PFSK-1 (cell line): ENCODE measurements at regions not wholly inside any gene's neighbourhood (a gene's known extent, or its start where the extent isn't known, plus 50 kb on each side); places are given as distances from the start of the nearest gene placed in this dataset.

Experiments
- FOXP2 ChIP-seq: optimal IDR thresholded peaks from 2 replicates; pipeline ENCODE3; 2011; ENCODE audit warnings: borderline replicate concordance, control low read depth, inconsistent platforms; ENCODE audit not compliant: insufficient read depth; ENCODE audit errors: extremely low read length, extremely low read depth
- POLR2AphosphoS5 ChIP-seq: IDR thresholded peaks from 2 replicates; pipeline ENCODE4 v1.6.1; 2012; ENCODE audit warnings: low read depth, mild to moderate bottlenecking, control low read depth, low read length, moderate library complexity
- SIN3A ChIP-seq: IDR thresholded peaks from 2 replicates; pipeline ENCODE4 v1.6.1; 2012; ENCODE audit warnings: mild to moderate bottlenecking, low read length, moderate library complexity, borderline replicate concordance; ENCODE audit not compliant: insufficient read depth
- TAF1 ChIP-seq: IDR thresholded peaks from 2 replicates; pipeline ENCODE4 v1.6.1; 2012; ENCODE audit warnings: low read length, control low read depth, borderline replicate concordance; ENCODE audit not compliant: insufficient read depth
- TF ChIP-seq, protein P1 (sequence below), 2 experiments: IDR thresholded peaks; 2 replicates each; pipeline versions ENCODE4 v1.6.1 to v1.8.0; 2011 to 2012; ENCODE audit warnings: low read depth in 2 of 2, low read length in 2 of 2, control low read depth in 1 of 2, inconsistent platforms in 1 of 2, mild to moderate bottlenecking in 1 of 2, moderate library complexity in 1 of 2; ENCODE audit not compliant: insufficient read depth in 1 of 2

DNA sequence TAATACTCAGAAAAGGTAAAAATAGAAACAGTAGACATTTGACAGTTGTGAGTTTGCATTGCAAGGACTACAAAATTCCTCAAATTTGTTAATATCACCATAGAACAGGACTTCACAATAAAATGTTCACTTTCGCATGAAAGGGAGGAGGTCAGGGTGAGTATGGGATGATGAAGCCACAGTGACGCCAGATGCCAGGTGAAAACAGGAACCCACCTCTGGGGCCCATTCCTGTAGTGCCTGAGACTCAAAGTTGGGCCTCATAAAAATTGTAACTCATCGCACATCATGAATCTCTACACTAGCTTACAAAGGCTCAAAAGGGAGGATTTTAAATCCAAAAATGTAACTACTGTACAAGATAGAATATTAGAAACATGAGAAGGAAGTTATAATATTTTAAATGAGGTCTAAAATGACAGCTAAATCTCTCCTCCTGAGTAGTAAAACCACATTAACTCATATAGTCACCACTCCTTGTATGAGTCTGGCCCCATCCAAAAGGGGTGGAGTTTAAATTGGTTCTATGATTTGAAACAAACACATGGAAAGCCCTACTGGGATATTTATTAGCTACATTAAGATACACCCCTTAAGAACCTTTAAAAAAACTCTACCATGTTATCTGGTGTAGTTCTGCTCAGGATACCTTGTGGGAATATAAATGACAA lies 93.7 kb downstream of the ETS2 start:
- TF ChIP-seq SIN3A (no peak), POLR2AphosphoS5 (no peak), FOXP2 (no peak), TAF1 (no peak)
- TF ChIP-seq, protein P1, sequence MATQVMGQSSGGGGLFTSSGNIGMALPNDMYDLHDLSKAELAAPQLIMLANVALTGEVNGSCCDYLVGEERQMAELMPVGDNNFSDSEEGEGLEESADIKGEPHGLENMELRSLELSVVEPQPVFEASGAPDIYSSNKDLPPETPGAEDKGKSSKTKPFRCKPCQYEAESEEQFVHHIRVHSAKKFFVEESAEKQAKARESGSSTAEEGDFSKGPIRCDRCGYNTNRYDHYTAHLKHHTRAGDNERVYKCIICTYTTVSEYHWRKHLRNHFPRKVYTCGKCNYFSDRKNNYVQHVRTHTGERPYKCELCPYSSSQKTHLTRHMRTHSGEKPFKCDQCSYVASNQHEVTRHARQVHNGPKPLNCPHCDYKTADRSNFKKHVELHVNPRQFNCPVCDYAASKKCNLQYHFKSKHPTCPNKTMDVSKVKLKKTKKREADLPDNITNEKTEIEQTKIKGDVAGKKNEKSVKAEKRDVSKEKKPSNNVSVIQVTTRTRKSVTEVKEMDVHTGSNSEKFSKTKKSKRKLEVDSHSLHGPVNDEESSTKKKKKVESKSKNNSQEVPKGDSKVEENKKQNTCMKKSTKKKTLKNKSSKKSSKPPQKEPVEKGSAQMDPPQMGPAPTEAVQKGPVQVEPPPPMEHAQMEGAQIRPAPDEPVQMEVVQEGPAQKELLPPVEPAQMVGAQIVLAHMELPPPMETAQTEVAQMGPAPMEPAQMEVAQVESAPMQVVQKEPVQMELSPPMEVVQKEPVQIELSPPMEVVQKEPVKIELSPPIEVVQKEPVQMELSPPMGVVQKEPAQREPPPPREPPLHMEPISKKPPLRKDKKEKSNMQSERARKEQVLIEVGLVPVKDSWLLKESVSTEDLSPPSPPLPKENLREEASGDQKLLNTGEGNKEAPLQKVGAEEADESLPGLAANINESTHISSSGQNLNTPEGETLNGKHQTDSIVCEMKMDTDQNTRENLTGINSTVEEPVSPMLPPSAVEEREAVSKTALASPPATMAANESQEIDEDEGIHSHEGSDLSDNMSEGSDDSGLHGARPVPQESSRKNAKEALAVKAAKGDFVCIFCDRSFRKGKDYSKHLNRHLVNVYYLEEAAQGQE (IDR thresholded peaks at IDR 0.05; ENCODE audit: insufficient read depth in 1 of 2, low read depth in 2 of 2, low read length in 2 of 2): no peak

DNA sequence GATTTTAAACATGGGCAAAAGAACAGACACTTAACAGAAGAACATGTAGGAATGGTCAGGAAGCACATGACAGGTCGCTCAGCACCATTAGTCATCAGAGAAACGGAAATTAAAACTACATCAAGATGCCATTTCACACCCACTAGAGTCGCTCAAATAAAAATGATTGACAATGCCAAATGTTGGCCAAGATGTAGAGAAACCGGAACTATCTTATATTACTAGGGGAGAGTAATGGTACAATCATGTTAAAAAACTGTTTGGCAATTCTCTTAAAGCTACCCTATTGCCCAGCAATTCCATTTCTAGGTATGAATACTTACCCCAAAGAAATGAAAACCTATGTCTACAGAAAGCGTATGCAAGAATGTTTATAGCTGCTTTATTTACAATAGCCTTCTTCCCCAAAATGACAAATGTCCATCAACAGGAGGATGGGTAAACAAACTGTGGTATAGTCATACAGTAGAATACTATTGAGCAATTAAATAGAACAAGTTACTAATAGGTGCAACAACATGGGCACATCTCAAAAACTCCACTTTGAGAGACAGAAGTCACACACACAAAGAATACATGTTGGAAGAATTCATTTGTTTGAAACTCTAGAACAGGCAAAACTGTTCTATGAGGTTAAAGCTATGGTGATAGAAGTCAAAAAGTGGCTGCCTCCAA lies 92.8 kb downstream of the ETS2 start:
- TF ChIP-seq TAF1 (no peak), FOXP2 (no peak), POLR2AphosphoS5 (no peak), SIN3A (no peak)
- TF ChIP-seq, protein P1 (IDR thresholded peaks at IDR 0.05; ENCODE audit: insufficient read depth in 1 of 2, low read depth in 2 of 2, low read length in 2 of 2): no peak

GRCh38 chr21:38897532-38898421 lies 92.0 kb downstream of the ETS2 start:
- TF ChIP-seq POLR2AphosphoS5 (no peak), SIN3A (no peak), FOXP2 (no peak), TAF1 (no peak)
- TF ChIP-seq, protein P1 (IDR thresholded peaks at IDR 0.05; ENCODE audit: insufficient read depth in 1 of 2, low read depth in 2 of 2, low read length in 2 of 2): no peak

DNA sequence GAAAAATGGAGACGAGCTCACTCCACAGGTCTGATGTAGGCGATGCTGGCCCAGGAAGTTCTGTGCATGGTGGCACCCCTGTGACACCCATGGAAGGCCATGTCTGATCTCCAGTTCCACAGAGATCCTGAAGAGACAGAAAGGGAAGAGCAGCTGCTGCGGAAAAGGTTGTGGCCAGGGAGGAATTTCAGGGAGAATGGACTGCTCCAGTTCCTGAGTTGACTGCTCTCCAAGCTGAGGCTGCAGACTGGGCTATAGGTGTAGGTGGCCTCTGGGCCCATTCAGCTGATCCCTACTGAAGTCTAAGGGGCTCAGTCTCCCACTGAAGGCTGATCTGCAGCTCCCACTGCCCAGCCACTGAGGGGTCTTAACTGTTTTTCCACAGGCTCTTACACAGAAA lies 89.2 kb downstream of the ETS2 start:
- TF ChIP-seq TAF1: no peak
- no peak for TF ChIP-seq FOXP2
- no peak for TF ChIP-seq SIN3A
- no peak for TF ChIP-seq POLR2AphosphoS5
- TF ChIP-seq, protein P1 (IDR thresholded peaks at IDR 0.05; ENCODE audit: insufficient read depth in 1 of 2, low read depth in 2 of 2, low read length in 2 of 2): no peak
